BJ (cell line): ENCODE measurements at regions not wholly inside any gene's neighbourhood (a gene's known extent, or its start where the extent isn't known, plus 50 kb on each side); places are given as distances from the start of the nearest gene placed in this dataset.

Experiments
- CTCF ChIA-PET: fragments of 350-600 bp; formaldehyde crosslinking; extraction: SDS; loops from one replicate; lab custom pipeline; 2021; ENCODE audit warnings: antibody characterized with exemption, inconsistent platforms; lab: Yijun Ruan, JAX
- POLR2A ChIA-PET: fragments of 300-600 bp; sonication (Branson Sonifier 250); formaldehyde crosslinking; extraction: SDS; loops from one replicate; lab custom pipeline; 2021; ENCODE audit warnings: antibody characterized with exemption; lab: Charles Lee
- DNase-seq: peaks from one replicate; pipeline ENCODE4 v3.0.0-alpha.2; 2011; ENCODE audit warnings: low read depth
- H3K27me3 ChIP-seq: 2 replicates; pipeline ENCODE4 v1.6.0; 2011; ENCODE audit warnings: low read length; ENCODE audit not compliant: control insufficient read depth, insufficient read depth
- H3K36me3 ChIP-seq: 2 replicates; pipeline ENCODE4 v1.5.1; 2011; ENCODE audit warnings: low read length; ENCODE audit not compliant: control insufficient read depth, insufficient read depth
- H3K4me3 ChIP-seq: 2 replicates; pipeline ENCODE4 v1.5.1; 2011; ENCODE audit warnings: low read depth, mild to moderate bottlenecking, control low read depth, low read length
- TF ChIP-seq, protein P1 (sequence below): IDR thresholded peaks from 2 replicates; pipeline ENCODE4 v1.5.1; 2011; ENCODE audit warnings: low read depth, mild to moderate bottlenecking, control low read depth, inconsistent platforms, low read length, moderate library complexity; ENCODE audit not compliant: insufficient read depth

DNA sequence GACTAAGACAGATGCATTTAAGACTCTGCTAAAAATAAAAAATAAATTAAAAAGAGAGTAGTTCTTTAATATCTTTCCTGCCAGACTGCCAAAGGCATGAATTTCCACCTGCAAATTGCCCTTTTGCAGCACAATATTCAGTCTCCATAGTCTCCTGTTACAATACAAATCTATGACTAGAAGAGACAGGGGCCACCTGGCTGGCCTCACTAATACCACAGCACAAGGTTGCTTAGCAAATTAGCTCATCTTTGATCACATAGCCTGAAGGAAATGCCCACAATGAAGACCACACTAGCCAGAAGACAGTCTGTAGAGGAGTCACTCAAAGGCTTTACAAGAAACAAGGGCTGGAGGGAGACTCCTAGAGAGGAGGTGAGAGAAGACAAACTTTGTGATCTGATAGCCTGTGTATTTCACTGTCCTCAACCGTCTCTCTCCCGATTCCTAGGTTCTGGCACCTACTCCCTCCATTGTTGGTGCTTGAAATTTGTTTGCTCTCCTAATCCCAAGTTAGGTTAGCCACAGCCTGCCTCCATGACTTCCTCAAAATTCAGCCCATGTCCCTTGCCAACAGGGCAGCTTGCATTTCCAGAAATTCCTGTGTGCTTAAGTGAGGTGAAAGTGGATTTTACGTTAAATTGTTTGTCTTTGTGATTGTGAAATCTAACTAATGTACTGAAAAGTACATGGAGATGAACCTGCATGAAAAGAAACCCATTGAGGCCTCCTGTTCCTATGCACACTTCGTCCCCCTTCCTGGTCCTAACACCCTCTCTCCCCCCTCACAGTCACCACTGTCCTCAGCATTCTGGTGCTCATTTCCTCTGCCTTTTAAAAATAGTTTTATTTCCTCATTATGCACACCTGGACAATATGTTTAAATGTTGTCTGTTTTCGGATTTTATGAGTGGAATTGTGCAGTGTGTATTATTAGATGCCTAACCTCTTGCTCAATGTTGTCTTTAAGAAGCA is 88.7 kb upstream of the PLXNC1 start:
- TF ChIP-seq, protein P1, sequence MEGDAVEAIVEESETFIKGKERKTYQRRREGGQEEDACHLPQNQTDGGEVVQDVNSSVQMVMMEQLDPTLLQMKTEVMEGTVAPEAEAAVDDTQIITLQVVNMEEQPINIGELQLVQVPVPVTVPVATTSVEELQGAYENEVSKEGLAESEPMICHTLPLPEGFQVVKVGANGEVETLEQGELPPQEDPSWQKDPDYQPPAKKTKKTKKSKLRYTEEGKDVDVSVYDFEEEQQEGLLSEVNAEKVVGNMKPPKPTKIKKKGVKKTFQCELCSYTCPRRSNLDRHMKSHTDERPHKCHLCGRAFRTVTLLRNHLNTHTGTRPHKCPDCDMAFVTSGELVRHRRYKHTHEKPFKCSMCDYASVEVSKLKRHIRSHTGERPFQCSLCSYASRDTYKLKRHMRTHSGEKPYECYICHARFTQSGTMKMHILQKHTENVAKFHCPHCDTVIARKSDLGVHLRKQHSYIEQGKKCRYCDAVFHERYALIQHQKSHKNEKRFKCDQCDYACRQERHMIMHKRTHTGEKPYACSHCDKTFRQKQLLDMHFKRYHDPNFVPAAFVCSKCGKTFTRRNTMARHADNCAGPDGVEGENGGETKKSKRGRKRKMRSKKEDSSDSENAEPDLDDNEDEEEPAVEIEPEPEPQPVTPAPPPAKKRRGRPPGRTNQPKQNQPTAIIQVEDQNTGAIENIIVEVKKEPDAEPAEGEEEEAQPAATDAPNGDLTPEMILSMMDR: no peak
- DNase-seq: no peak
- H3K36me3 ChIP-seq: no peaks in the 10 kb centered on the region
- POLR2A ChIA-PET: no interaction called here
- peaks cover 4% of the 10 kb centered on the region; the same call in 1 of the 2 replicates for H3K27me3 ChIP-seq
- no peak overlapping the region for H3K4me3 ChIP-seq
- CTCF ChIA-PET: interaction anchor here (1.1 kb wide), 1 partner anchor 12 kb away, joined by 4 read pairs; no protein-coding TSS in a partner anchor

DNA sequence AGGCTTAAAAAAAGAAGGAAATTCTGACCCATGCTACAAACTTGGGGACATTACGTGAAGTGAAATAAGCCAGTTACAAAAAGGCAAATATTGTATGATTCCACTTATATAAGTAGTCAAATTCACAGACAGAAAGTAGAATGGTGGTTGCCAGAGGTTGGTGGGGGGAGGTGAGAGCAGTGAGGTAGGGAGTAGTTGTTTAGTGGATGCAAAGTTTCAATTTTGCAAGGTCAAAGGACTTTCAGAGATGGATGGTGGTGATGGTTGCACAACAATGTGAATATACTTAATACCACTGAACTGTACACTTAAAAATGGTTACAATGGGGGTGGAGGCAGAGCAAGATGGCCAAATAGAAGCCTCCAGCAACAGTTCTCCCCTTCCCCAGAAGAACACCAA is 86.2 kb upstream of the PLXNC1 start:
- Histone ChIP-seq H3K36me3 (no peaks in the 10 kb centered on the region), H3K27me3 (peaks cover 4% of the 10 kb centered on the region; the same call in 1 of the 2 replicates), H3K4me3 (no peak overlapping the region)
- no peak for DNase-seq
- ChIA-PET POLR2A (no interaction called here), CTCF (no interaction called here)
- TF ChIP-seq, protein P1: no peak

DNA sequence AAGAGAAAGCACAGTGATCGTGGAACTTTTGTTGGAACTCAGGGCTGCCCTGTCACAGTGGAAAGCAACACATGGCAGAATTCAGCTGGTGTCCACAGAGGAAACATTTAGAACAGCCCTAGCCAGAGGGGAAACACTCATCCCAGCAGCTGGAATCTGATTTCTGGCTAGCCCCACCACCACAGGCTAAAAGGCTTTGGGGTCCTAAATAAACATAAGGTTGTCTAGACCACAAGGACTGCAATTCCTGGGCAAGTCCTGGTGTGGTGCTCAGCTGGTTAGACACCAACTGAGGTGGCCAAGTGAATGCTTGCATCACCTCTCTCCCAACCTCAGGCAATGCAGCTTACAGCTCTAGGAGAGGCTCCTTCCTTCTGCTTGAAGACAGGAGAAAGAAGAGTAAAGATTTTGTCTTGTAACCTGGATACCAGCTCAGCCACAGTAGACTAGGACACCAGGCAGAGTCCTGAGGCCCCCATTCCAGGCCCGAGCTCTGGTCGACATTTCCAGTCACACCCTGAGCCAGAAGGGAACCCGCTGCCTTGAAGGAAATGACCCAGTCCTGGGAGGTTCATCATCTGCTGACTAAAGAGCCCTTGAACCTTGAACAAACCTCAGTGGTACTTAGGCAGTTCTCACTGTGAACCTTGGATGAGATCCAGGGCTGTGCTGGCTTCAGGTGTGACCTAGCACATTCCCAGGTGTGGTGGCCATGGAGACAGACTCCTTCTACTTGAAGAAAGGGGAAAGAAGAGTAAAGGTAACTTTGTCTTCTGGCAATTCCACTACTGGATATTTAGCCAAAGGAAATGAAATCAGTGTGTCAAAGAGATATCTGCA is 85.4 kb upstream of the PLXNC1 start:
- POLR2A ChIA-PET: no interaction called here
- H3K27me3 ChIP-seq: peaks cover 4% of the 10 kb centered on the region; the same call in 1 of the 2 replicates
- CTCF ChIA-PET: no interaction called here
- no peak overlapping the region for H3K4me3 ChIP-seq
- TF ChIP-seq, protein P1: no peak
- no peaks in the 10 kb centered on the region for H3K36me3 ChIP-seq
- DNase-seq: no peak

DNA sequence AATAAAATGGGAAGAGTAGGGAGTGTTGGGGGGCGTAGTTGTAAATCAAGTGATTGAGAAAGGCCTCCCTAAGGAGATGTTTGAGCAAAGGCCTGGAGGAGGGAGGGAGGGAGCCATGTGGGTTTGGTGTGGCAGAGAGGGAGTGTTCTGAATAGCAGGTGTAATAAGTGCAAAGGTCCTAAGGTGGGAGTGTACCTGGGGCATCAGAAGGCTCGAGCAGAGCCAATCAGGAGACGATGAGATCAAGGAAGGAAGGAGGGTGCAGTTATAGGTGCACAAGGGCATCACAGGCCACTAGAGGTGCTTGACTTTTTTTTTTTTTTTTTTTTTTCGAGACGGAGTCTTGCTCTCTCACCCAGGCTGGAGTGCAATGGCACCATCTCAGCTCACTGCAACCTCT is 77.9 kb upstream of the PLXNC1 start:
- ChIA-PET POLR2A (no interaction called here), CTCF (no interaction called here)
- no peaks in the 10 kb centered on the region for H3K27me3 ChIP-seq
- no peaks in the 10 kb centered on the region for H3K36me3 ChIP-seq
- DNase-seq: no peak
- TF ChIP-seq, protein P1: no peak
- H3K4me3 ChIP-seq: no peak overlapping the region

DNA sequence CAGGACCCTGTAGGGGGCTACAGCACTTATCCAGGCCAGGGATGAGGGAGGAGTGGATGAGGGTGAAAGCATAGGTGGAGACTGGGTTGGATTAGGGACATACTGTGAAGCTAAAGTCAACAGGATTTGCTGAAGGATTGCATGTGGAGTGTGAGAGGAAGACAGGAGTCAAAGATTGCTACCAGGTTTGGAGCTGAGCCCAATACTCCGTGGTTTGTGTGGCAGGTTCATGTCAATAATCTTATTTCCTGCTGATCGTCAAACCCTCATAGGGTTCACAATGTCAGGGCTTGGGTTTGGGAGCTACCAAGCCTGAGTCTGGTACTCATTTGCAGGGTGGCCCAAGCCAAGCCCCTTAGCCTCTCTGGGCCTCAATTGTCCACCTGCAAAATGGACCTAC is 77.1 kb upstream of the PLXNC1 start:
- H3K27me3 ChIP-seq: no peaks in the 10 kb centered on the region
- TF ChIP-seq, protein P1: no peak
- H3K4me3 ChIP-seq: no peak overlapping the region
- DNase-seq: no peak
- POLR2A ChIA-PET: no interaction called here
- H3K36me3 ChIP-seq: no peaks in the 10 kb centered on the region
- CTCF ChIA-PET: interaction anchor here (0.9 to 1.3 kb wide), 2 partner anchors 12 to 30 kb away, joined by 4 to 5 read pairs; no protein-coding TSS in a partner anchor
